WTC11 (cell line): ENCODE measurements at regions not wholly inside any gene's neighbourhood (a gene's known extent, or its start where the extent isn't known, plus 50 kb on each side); places are given as distances from the start of the nearest gene placed in this dataset.

Source experiments
- ATAC-seq: fragments of 200-7000 bp; cut with Tn5 transposase; 2 replicates; pipeline ENCODE4 v1.10.0; 2021; ENCODE audit warnings: mild to moderate bottlenecking, moderate library complexity
- CTCF ChIA-PET: fragments of 300-600 bp; sonication (Branson Sonifier 250); formaldehyde crosslinking; loops from one replicate; lab custom pipeline; 2021; ENCODE audit warnings: antibody characterized with exemption; lab: Charles Lee
- POLR2A ChIA-PET: fragments of 350-600 bp; sonication (Branson Sonifier 250); formaldehyde crosslinking; loops from one replicate; lab custom pipeline; 2021; ENCODE audit warnings: antibody characterized with exemption; lab: Charles Lee
- DNase-seq: peaks from one replicate; pipeline ENCODE4 v3.0.0; 2021; ENCODE audit warnings: low spot score
- H3K27ac Mint-ChIP-seq: 2 replicates; pipeline ENCODE4 v1.8.0; 2021; ENCODE audit warnings: mixed read lengths
- H3K27me3 Mint-ChIP-seq: 2 replicates; pipeline ENCODE4 v1.8.0; 2021; ENCODE audit warnings: low read depth, mild to moderate bottlenecking, moderate library complexity, mixed read lengths
- H3K36me3 Mint-ChIP-seq: 2 replicates; pipeline ENCODE4 v1.8.0; 2021; ENCODE audit warnings: mixed read lengths
- H3K4me1 Mint-ChIP-seq: 2 replicates; pipeline ENCODE4 v1.8.0; 2022; ENCODE audit warnings: mixed read lengths
- H3K4me3 Mint-ChIP-seq: 2 replicates; pipeline ENCODE4 v1.8.0; 2021; ENCODE audit warnings: mild to moderate bottlenecking, moderate library complexity, mixed read lengths
- H3K9me3 Mint-ChIP-seq: 2 replicates; pipeline ENCODE4 v1.8.0; 2021; ENCODE audit warnings: mixed read lengths
- ATF2 ChIP-seq: sonication (generic); formaldehyde crosslinking; IDR thresholded peaks from 2 replicates; pipeline ENCODE4 v1.8.1; 2022; ENCODE audit warnings: low read depth, missing genetic modification reagents, borderline replicate concordance
- ATF6 ChIP-seq: sonication (generic); formaldehyde crosslinking; IDR thresholded peaks from 2 replicates; pipeline ENCODE4 v1.8.1; 2023; ENCODE audit warnings: mild to moderate bottlenecking, missing genetic modification reagents
- CDX4 ChIP-seq: fragments of 250-450 bp; sonication (Bioruptor Pico); IDR thresholded peaks from 2 replicates; pipeline ENCODE4 v1.9.0; 2021; ENCODE audit warnings: moderate library complexity, mild to moderate bottlenecking, inconsistent platforms, borderline replicate concordance
- CREB1 ChIP-seq: sonication (generic); formaldehyde crosslinking; IDR thresholded peaks from 2 replicates; pipeline ENCODE4 v1.8.0; 2023; ENCODE audit warnings: mild to moderate bottlenecking, missing genetic modification reagents
- E2F4 ChIP-seq: sonication (generic); formaldehyde crosslinking; IDR thresholded peaks from 2 replicates; pipeline ENCODE4 v1.8.1; 2022; ENCODE audit warnings: low read depth, mild to moderate bottlenecking, moderate library complexity, missing genetic modification reagents, borderline replicate concordance
- ELF4 ChIP-seq: sonication (generic); formaldehyde crosslinking; IDR thresholded peaks from 2 replicates; pipeline ENCODE4 v1.8.1; 2022; ENCODE audit warnings: low read depth, mild to moderate bottlenecking, moderate library complexity, missing genetic modification reagents
- EMX1 ChIP-seq: fragments of 250-450 bp; sonication (Bioruptor Pico); IDR thresholded peaks from 2 replicates; pipeline ENCODE4 v1.8.0; 2021; ENCODE audit warnings: mild to moderate bottlenecking
- ERG ChIP-seq: fragments of 250-450 bp; sonication (Bioruptor Pico); IDR thresholded peaks from 2 replicates; pipeline ENCODE4 v1.8.0; 2021; ENCODE audit warnings: mild to moderate bottlenecking
- FOXK1 ChIP-seq: sonication (generic); formaldehyde crosslinking; IDR thresholded peaks from 2 replicates; pipeline ENCODE4 v1.8.0; 2022; ENCODE audit warnings: mild to moderate bottlenecking, moderate library complexity, missing genetic modification reagents
- HMGXB4 ChIP-seq: sonication (generic); formaldehyde crosslinking; IDR thresholded peaks from 2 replicates; pipeline ENCODE4 v1.8.1; 2023; ENCODE audit warnings: mild to moderate bottlenecking, moderate library complexity, missing genetic modification reagents
- JAZF1 ChIP-seq: fragments of 250-450 bp; sonication (Bioruptor Pico); IDR thresholded peaks from 2 replicates; pipeline ENCODE4 v1.9.0; 2021; ENCODE audit warnings: moderate library complexity, mild to moderate bottlenecking, inconsistent platforms
- MAX ChIP-seq: sonication (generic); formaldehyde crosslinking; IDR thresholded peaks from 2 replicates; pipeline ENCODE4 v1.8.0; 2022; ENCODE audit warnings: mild to moderate bottlenecking, missing genetic modification reagents
- NFATC4 ChIP-seq: fragments of 250-450 bp; sonication (Bioruptor Pico); IDR thresholded peaks from 2 replicates; pipeline ENCODE4 v1.9.0; 2021; ENCODE audit warnings: mild to moderate bottlenecking
- NFYB ChIP-seq: sonication (generic); formaldehyde crosslinking; conservative IDR thresholded peaks from 2 replicates; pipeline ENCODE4 v1.8.0; 2022; ENCODE audit warnings: low read depth, missing genetic modification reagents
- SOX15 ChIP-seq: fragments of 250-450 bp; sonication (Bioruptor Pico); IDR thresholded peaks from 2 replicates; pipeline ENCODE4 v1.9.0; 2021; ENCODE audit warnings: mild to moderate bottlenecking
- TEAD4 ChIP-seq: sonication (generic); formaldehyde crosslinking; IDR thresholded peaks from 2 replicates; pipeline ENCODE4 v1.8.0; 2022; ENCODE audit warnings: mild to moderate bottlenecking, missing genetic modification reagents
- TP53 ChIP-seq: sonication (generic); formaldehyde crosslinking; IDR thresholded peaks from 2 replicates; pipeline ENCODE4 v1.8.1; 2023; ENCODE audit warnings: mild to moderate bottlenecking, missing genetic modification reagents
- ZBTB43 ChIP-seq: sonication (generic); formaldehyde crosslinking; IDR thresholded peaks from 2 replicates; pipeline ENCODE4 v1.8.1; 2023; ENCODE audit warnings: mild to moderate bottlenecking, missing genetic modification reagents
- ZSCAN18 ChIP-seq: fragments of 250-450 bp; sonication (Bioruptor Pico); IDR thresholded peaks from 2 replicates; pipeline ENCODE4 v2.1.2; 2022; ENCODE audit warnings: mild to moderate bottlenecking, moderate library complexity

- TF ChIP-seq ZSCAN18 (no peak), E2F4 (CRISPR knock-in tag) (no peak), HMGXB4 (CRISPR knock-in tag) (no peak)
- TF ChIP-seq, all 79 proteins: peak for 0
Measured at GRCh38 chr5:93660677-93661076, 77.7 kb downstream of the NR2F1 start (continued).

GRCh38 chr5:93658044-93658443, 75.0 kb downstream of the NR2F1 start:
- POLR2A ChIA-PET = no interaction called here
- H3K4me3 Mint-ChIP-seq = no peak overlapping the region
- H3K27me3 Mint-ChIP-seq = no peaks in the 10 kb centered on the region
- CTCF ChIA-PET = no interaction called here
- ATAC-seq = no peak
- no peak overlapping the region for H3K27ac Mint-ChIP-seq
- H3K4me1 Mint-ChIP-seq = no peaks in the 10 kb centered on the region
- DNase-seq = no peak
- no peaks in the 10 kb centered on the region for H3K9me3 Mint-ChIP-seq
- H3K36me3 Mint-ChIP-seq = no peaks in the 10 kb centered on the region
- TF ChIP-seq TEAD4 (CRISPR knock-in tag) (no peak), EMX1 (CRISPR knock-in tag) (no peak), ZBTB43 (CRISPR knock-in tag) (no peak), JAZF1 (CRISPR knock-in tag) (no peak), CREB1 (CRISPR knock-in tag) (no peak), MAX (no peak), TP53 (CRISPR knock-in tag) (no peak), ATF6 (CRISPR knock-in tag) (no peak), NFATC4 (no peak), ELF4 (CRISPR knock-in tag) (no peak), ATF2 (CRISPR knock-in tag) (no peak), FOXK1 (CRISPR knock-in tag) (no peak), ERG (CRISPR knock-in tag) (no peak), NFYB (CRISPR knock-in tag) (no peak), CDX4 (no peak), ZSCAN18 (no peak), SOX15 (CRISPR knock-in tag) (no peak)
